ENCODE measurements at regions not wholly inside any gene's neighbourhood (a gene's known extent, or its start where the extent isn't known, plus 50 kb on each side); places are given as distances from the start of the nearest gene placed in this dataset.

GRCh38 chr6:91731939-91732338, 1145.1 kb upstream of the MAP3K7 start:
- DNase-seq, result no peak

DNA sequence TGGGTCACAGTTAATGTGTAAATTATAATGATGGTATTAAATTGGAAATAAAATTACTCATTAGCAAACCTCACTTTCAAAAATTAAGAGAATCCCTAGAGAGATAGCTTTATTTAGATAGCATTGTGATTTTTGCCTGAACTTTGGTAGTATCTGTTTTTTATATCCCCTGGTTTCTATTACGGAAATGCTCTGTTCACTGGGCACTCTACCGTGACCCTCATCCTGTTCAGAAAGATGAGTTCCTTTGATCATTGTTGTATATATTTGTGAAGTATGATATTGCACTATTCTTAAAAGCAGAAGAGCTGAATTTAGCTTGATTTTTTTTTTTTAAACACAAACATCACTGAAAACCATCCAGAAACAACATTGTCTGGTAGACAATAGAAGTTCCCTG, 1143.8 kb upstream of the MAP3K7 start:
- DNase-seq, result no peak

DNA sequence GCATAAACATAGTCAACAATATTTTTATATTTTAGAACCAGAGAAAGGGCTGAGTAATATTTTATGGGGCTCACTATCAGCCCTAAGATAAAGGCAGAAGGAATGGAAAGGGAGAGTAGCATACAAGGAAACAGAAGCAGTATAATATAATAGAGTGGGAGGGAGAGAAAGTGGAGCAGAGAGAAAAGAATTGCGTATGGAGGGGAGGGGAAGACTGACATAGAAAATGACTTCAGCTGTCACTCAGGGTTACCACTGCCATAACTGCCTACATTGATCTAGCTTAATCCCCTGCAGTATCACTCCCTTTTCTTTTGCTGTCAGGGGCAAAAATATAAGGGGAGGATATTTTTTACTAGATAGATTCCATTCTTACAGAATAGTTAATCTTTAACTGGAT, 1133.5 kb upstream of the MAP3K7 start:
- DNase-seq, result no peak

GRCh38 chr6:91719414-91719813, 1132.5 kb upstream of the MAP3K7 start:
- no peak for DNase-seq

- DNase-seq, result no peak
These were observed 1131.3 kb upstream of the MAP3K7 start for GRCh38 chr6:91718198-91718597.

GRCh38 chr6:91717094-91717493, 1130.2 kb upstream of the MAP3K7 start:
- no peak for DNase-seq

DNA sequence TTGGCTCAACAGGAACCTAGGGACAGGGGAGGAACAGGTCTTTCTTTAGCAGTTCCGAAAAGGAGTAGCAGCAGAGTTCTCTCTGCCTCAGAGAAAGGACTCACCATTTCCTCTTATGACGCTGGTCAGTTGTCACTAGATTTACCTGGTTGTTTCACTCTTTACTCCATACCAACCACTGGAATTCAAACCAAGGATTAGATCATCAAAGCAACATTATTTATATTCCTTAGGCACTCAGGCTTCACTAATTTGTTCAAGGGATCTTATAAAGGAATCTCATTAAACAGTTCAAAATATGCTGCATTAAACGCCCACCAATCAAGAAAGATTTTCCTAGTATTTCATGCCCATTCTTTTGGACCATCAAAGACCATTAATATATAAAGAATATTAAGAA, 1129.5 kb upstream of the MAP3K7 start:
- DNase-seq, result no peak

GRCh38 chr6:91715171-91715805, 1128.4 kb upstream of the MAP3K7 start:
- no peak for DNase-seq

GRCh38 chr6:91713911-91714310, 1127.0 kb upstream of the MAP3K7 start:
- no peak for DNase-seq

DNA sequence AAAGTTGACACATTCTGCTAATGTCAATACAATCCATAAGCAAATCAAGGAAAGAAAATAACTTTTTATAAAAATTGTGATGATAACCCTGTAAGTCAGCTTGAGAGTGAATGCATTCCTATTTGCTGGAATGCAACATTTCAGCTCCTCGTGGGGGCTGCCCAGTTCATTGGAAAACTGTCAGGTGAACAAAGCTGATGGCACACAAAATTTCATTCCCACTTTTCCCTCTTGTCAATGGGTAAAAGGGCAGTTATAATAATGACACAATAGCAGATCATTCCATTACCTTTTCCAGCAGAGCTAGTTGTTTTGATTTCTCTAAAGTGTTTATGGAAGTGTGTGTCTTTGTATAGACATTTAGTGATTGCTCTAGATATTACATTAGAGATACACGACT, 1124.6 kb upstream of the MAP3K7 start:
- DNase-seq, result no peak

DNA sequence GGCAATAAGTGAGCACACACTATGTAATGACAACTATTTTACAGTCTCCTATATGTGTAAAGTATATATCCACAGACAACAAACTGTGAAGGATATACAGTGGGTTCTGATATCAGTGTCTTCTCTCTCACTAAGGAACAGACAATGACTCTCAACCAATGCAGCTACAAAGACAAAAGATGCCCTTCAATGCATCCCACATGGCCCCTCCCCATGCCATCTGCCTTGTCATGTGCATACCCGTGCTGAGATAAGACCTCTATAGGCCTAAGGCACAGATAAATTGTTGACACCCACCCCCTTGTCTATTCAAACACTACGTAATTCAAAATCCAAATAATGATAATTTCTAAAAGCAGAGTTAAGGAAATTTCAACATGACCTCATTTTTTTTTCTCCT, 1123.5 kb upstream of the MAP3K7 start:
- no peak for DNase-seq

- no peak for DNase-seq
These were observed 1121.7 kb upstream of the MAP3K7 start for GRCh38 chr6:91708534-91708933.

- DNase-seq, result no peak
These were observed 1118.8 kb upstream of the MAP3K7 start for GRCh38 chr6:91705646-91706045.

DNA sequence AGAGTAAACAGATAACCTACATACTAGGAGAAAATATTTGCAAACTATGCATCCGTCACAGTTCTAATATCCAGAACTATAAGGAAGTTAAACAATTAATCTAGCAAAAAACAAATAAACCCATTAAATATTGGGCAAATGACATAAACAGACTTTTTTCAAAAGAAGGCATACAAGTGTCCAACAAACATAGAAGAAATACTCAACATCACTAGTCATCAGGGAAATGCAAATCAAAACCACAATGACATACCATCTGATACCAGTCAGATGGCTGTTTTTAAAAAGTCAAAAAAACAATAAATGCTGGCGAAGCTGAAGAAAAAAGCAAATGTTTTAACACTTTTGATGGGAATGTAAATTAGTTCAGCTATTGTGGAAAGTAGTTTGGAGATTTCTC, 1117.7 kb upstream of the MAP3K7 start:
- no peak for DNase-seq

DNA sequence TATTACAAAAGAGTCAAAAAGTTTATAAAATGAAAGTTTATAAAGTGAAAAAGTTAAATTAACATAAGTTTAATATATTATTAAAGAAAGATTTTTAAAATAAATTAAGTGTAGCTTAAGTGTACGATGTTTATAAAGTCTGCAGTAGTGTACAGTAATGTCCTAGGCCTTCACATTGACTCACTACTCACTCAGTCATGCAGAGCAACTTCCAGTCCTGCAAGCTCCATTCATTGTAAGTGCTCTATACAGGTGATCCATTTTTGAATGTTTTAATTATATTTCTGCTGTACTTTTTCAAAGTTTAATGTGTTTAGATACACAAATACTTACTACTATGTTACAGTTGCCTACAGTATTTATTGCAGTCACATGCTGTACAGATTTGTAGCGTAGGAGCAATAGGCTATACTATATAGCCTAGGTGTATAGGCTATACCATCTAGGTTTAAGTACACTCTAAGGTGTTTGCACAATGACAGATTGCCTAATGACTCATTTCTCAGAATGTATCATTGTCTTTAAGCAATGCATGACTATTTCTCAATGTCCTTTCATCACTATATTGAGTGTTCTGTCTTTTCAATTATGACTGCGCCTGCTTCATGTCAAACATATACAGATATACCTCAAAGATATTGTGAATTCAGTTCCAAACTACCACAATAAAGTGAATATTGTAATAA, 1110.3 kb upstream of the MAP3K7 start:
- no peak for DNase-seq

DNA sequence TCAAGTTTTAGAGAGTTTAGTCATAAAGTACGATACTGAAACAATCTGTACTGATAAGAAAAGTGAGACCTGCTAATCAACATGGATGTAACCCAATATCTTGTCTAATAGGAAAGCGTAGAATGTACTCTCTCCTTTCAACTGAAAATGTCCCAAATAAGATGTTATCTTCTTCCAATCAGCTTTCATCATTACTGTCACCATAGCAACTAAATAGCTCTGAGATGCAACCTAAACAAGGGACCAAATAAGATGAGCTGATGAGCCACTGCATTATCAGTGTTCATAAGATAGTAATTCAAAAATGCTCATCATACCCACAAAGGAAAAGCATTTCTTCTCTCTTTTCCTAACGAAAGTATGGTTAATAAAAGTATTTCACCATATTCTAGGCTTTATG, 1108.3 kb upstream of the MAP3K7 start:
- no peak for DNase-seq

- no peak for DNase-seq
These were observed 1107.3 kb upstream of the MAP3K7 start for GRCh38 chr6:91694016-91694654.

GRCh38 chr6:91691449-91691848, 1104.6 kb upstream of the MAP3K7 start:
- DNase-seq, result no peak

GRCh38 chr6:91683240-91683639, 1096.4 kb upstream of the MAP3K7 start:
- no peak for DNase-seq

DNA sequence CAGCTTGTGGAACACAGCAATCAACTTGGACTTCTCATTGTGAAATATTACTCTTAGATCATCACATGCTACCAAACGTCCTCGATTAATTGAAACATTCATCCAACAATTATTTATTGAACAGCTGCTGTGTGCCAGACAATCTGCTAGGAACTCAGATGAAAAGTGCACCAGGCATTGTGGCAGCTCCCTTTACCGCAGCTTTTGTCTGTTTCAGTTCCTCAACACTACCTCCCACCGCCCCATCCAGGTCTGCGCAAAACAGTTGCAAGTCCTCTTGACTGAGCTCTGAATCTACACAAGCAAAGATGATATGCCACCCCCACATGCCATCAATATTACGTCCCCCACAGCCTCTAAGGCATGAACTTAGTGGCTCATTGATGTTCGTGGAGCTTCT, 1094.4 kb upstream of the MAP3K7 start:
- DNase-seq, result no peak

DNA sequence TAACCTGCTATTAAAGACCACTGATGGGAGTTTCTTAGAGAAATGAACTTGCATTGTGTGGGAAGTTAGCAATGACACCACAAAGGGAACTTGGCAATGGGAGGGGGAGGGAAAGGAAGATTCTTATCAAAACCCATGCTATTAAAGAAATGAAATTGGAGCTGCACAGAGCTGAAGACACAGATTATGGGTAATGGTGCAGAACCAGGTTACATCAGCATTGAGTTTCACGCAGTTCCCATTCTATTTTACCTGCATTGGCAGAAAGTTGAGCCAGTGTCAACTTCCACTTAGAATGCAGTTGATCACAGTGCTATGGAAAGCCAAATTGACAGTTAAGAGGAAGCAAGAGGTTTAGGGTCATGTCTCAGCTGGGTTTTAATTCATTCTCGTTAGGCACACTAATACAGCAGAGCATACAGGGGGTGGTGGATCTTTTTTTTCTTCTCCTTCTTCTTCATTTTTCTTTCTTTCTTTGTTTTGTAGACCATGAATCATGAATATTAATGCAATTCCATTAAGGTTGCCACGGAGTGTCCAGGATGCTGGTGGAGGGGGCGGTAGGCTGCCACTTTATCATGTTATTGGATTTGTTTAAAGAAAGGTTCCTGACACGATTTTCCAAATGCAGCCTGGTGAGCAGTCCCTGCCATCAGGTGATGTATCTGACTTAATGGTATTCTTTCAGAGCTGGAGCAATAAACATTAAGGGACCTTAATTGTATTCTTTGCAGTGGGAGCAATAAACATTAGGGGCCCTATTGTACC, 1092.0 kb upstream of the MAP3K7 start:
- no peak for DNase-seq

- no peak for DNase-seq
These were observed 1085.3 kb upstream of the MAP3K7 start for GRCh38 chr6:91672201-91672600.

GRCh38 chr6:91669871-91670268, 1083.0 kb upstream of the MAP3K7 start:
- DNase-seq, result no peak
